ENCODE measurements at regions not wholly inside any gene's neighbourhood (a gene's known extent, or its start where the extent isn't known, plus 50 kb on each side); places are given as distances from the start of the nearest gene placed in this dataset.
A peak's percentile ranks its signal among the peaks of the same experiment; 100 is the strongest.

DNA sequence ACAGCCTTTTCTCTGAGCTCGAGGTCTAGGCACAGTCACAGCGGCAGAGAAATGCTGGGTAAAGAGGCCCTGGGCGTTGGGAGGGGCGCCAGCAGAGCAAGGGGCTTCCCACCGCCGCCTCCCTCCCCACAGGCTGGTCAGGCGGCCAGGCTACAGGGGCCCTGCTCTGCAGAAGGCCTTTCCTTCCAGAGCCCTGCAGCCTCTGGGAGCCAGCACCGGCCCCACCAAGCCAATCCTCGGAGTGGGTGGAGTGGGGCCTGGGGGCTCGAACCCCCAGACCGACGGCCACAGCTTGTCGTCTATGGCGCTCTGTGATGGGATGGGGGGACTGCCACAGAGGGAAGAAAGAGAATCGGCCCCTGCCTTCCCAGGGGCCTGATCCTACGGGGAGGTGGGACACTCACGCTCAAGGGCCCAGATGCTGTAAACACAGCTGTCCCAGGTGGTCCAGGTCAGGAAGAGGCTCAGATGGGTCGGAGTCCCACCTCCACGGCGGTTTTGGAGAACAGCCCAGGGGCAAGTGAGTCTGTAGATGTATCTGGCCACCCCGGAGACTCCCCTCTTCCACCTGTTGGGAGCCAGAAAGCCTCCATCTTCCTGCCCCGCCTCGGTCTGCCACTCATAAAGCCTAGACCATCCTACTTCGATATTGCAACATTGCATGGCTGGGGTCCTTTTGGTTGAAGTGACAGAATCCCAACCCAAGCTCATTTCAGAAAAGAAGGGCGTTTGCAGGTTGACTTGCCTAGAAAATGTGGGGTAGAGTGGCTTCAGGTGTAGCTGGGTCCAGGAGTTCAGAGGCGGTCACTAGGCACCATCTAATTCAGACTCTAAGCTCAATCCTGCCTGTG lies 95.6 kb downstream of the SIK1 start:
- TSS peak; percentile 78 for BruUV-seq (replicated peaks)
- H4K20me1 ChIP-seq (replicated peaks; ENCODE audit: control insufficient read depth, extremely low read depth, insufficient read depth, low read length): no peaks in the 10 kb centered on the region
- no peaks in the 10 kb centered on the region for H3K27me3 ChIP-seq (ENCODE audit: control insufficient read depth in 2 of 2, insufficient read depth in 2 of 2, low read length in 2 of 2)
- H3K27ac ChIP-seq (ENCODE audit: insufficient read depth, low read depth, low read length): peak overlapping the region; percentile 64
- dilution Hi-C loops (cut with MboI; ENCODE audit: extremely low pct_ligation_motif_present, low sequenced_read_pairs): no loop called here
- FAIRE-seq (no peak), DNase-seq (ENCODE audit: low read depth, low spot score) (no peak)
- peak overlapping the region; percentile 20 for H3K9ac ChIP-seq (replicated peaks; ENCODE audit: extremely low read depth, insufficient read depth, low read length)
- H3K4me1 ChIP-seq (ENCODE audit: control insufficient read depth, extremely low read depth, insufficient read depth, low read length): peaks cover 18% of the 10 kb centered on the region
- POLR2A ChIA-PET: no interaction called here
- H3K4me3 ChIP-seq (replicated peaks in 1 of 3; ENCODE audit: insufficient read depth in 1 of 3, low read depth in 1 of 3, low read length in 3 of 3): no peak overlapping the region
- no peak for TF ChIP-seq POLR2A (IDR thresholded peaks at IDR 0.05; ENCODE audit: low read depth, low read length)
- no peak for TF ChIP-seq POLR2AphosphoS5 (IDR thresholded peaks at IDR 0.05; ENCODE audit: insufficient read depth, low read depth, low read length)
- TF ChIP-seq, protein P1, sequence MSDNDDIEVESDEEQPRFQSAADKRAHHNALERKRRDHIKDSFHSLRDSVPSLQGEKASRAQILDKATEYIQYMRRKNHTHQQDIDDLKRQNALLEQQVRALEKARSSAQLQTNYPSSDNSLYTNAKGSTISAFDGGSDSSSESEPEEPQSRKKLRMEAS (IDR thresholded peaks at IDR 0.05; ENCODE audit: insufficient read depth, insufficient read length): no peak
- TF ChIP-seq JUN (IDR thresholded peaks at IDR 0.05; ENCODE audit: borderline replicate concordance, insufficient read depth, insufficient read length, low read depth): no peak
- no peak for TF ChIP-seq GATA2 (IDR thresholded peaks at IDR 0.05; ENCODE audit: insufficient read depth, insufficient read length, low read depth, low read length)
- no peak for TF ChIP-seq FOS (IDR thresholded peaks at IDR 0.05; ENCODE audit: borderline replicate concordance, insufficient read depth, low read length)
- no peak for TF ChIP-seq MYC (IDR thresholded peaks at IDR 0.05; ENCODE audit: low read depth, low read length)
- no peak for TF ChIP-seq EZH2 (IDR thresholded peaks at IDR 0.05; ENCODE audit: borderline replicate concordance, low read depth, low read length, severe bottlenecking)
- TF ChIP-seq, protein P2, sequence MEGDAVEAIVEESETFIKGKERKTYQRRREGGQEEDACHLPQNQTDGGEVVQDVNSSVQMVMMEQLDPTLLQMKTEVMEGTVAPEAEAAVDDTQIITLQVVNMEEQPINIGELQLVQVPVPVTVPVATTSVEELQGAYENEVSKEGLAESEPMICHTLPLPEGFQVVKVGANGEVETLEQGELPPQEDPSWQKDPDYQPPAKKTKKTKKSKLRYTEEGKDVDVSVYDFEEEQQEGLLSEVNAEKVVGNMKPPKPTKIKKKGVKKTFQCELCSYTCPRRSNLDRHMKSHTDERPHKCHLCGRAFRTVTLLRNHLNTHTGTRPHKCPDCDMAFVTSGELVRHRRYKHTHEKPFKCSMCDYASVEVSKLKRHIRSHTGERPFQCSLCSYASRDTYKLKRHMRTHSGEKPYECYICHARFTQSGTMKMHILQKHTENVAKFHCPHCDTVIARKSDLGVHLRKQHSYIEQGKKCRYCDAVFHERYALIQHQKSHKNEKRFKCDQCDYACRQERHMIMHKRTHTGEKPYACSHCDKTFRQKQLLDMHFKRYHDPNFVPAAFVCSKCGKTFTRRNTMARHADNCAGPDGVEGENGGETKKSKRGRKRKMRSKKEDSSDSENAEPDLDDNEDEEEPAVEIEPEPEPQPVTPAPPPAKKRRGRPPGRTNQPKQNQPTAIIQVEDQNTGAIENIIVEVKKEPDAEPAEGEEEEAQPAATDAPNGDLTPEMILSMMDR (IDR thresholded peaks at IDR 0.05; ENCODE audit: extremely low read depth in 1 of 2, insufficient read depth in 1 of 2, low read depth in 1 of 2, low read length in 2 of 2): no peak
- H2AFZ ChIP-seq (ENCODE audit: low read depth, low read length): no peak overlapping the region
- CTCF ChIA-PET: interaction anchor here (0.7 to 1.5 kb wide), 4 partner anchors 8 to 11 kb away, joined by 3 to 5 read pairs (median 3); no protein-coding TSS in a partner anchor
- H3K9me1 ChIP-seq (replicated peaks; ENCODE audit: control insufficient read depth, extremely low read depth, insufficient read depth, low read length): no peaks in the 10 kb centered on the region
- H3K36me3 ChIP-seq (ENCODE audit: control insufficient read depth in 2 of 2, extremely low read depth in 1 of 2, insufficient read depth in 2 of 2, low read length in 2 of 2): no peaks in the 10 kb centered on the region
- no peaks in the 10 kb centered on the region for H3K79me2 ChIP-seq (ENCODE audit: control insufficient read depth, insufficient read depth, low read length)
- intact Hi-C loops (cut with micrococcal nuclease): loop anchor here (5.0 kb wide), 1 partner anchor 326 kb away; the partner anchor contains the start of genes HSF2BP and RRP1B
- H3K4me2 ChIP-seq (ENCODE audit: insufficient read depth, low read length): no peak overlapping the region
- H3K9me3 ChIP-seq (replicated peaks; ENCODE audit: control insufficient read depth, insufficient read depth, low read length): no peaks in the 10 kb centered on the region
